ENCODE measurements at regions not wholly inside any gene's neighbourhood (a gene's known extent, or its start where the extent isn't known, plus 50 kb on each side); places are given as distances from the start of the nearest gene placed in this dataset.

GRCh38 chr2:147709655-147710054 is 135.2 kb upstream of the ACVR2A start:
- FAIRE-seq (no peak), DNase-seq (ENCODE audit: low read depth) (no peak)
- Histone ChIP-seq H3K27ac (ENCODE audit: low read depth, low read length) (no peak overlapping the region), H3K27me3 (ENCODE audit: insufficient read depth, low read length) (no peaks in the 10 kb centered on the region), H4K20me1 (ENCODE audit: insufficient read depth, low read length) (no peaks in the 10 kb centered on the region), H3K4me1 (ENCODE audit: insufficient read depth, low read length) (no peaks in the 10 kb centered on the region), H3K79me2 (ENCODE audit: insufficient read depth, low read length) (no peaks in the 10 kb centered on the region), H3K4me2 (ENCODE audit: low read length) (no peak overlapping the region), H3K9me3 (ENCODE audit: insufficient read depth, low read depth, low read length) (no peaks in the 10 kb centered on the region), H3K4me3 (ENCODE audit: insufficient read depth, low read depth, low read length) (no peak overlapping the region), H3K36me3 (ENCODE audit: insufficient read depth, low read length) (no peaks in the 10 kb centered on the region), H2AFZ (ENCODE audit: low read depth, low read length) (no peak overlapping the region), H3K9ac (ENCODE audit: low read length) (no peak overlapping the region)
- Mint-ChIP-seq H3K9me3 (ENCODE audit: unreplicated experiment) (peaks cover 9% of the 10 kb centered on the region), H3K27ac (ENCODE audit: unreplicated experiment) (no peak overlapping the region), H3K4me3 (ENCODE audit: unreplicated experiment) (no peak overlapping the region), H3K36me3 (ENCODE audit: low read depth, unreplicated experiment) (no peaks in the 10 kb centered on the region), H3K4me1 (ENCODE audit: low read depth, unreplicated experiment) (peaks cover 5% of the 10 kb centered on the region), H3K27me3 (ENCODE audit: low read depth, unreplicated experiment) (no peaks in the 10 kb centered on the region)
- TF ChIP-seq EZH2 (IDR thresholded peaks at IDR 0.05; ENCODE audit: insufficient read depth, low read length) (no peak), CTCF (IDR thresholded peaks at IDR 0.05; ENCODE audit: insufficient read depth, low read depth, low read length) (no peak)

- Histone ChIP-seq H3K9me3 (ENCODE audit: insufficient read depth, low read depth, low read length) (no peaks in the 10 kb centered on the region), H4K20me1 (ENCODE audit: insufficient read depth, low read length) (no peaks in the 10 kb centered on the region), H3K9ac (ENCODE audit: low read length) (no peak overlapping the region), H3K4me1 (ENCODE audit: insufficient read depth, low read length) (no peaks in the 10 kb centered on the region), H3K4me3 (ENCODE audit: insufficient read depth, low read depth, low read length) (no peak overlapping the region), H3K27ac (ENCODE audit: low read depth, low read length) (no peak overlapping the region), H3K36me3 (ENCODE audit: insufficient read depth, low read length) (no peaks in the 10 kb centered on the region), H2AFZ (ENCODE audit: low read depth, low read length) (no peak overlapping the region), H3K27me3 (ENCODE audit: insufficient read depth, low read length) (no peaks in the 10 kb centered on the region), H3K4me2 (ENCODE audit: low read length) (no peak overlapping the region), H3K79me2 (ENCODE audit: insufficient read depth, low read length) (no peaks in the 10 kb centered on the region)
- Mint-ChIP-seq H3K27me3 (ENCODE audit: low read depth, unreplicated experiment) (no peaks in the 10 kb centered on the region), H3K27ac (ENCODE audit: unreplicated experiment) (no peak overlapping the region), H3K9me3 (ENCODE audit: unreplicated experiment) (peaks cover 7% of the 10 kb centered on the region), H3K36me3 (ENCODE audit: low read depth, unreplicated experiment) (no peaks in the 10 kb centered on the region), H3K4me3 (ENCODE audit: unreplicated experiment) (no peak overlapping the region), H3K4me1 (ENCODE audit: low read depth, unreplicated experiment) (no peaks in the 10 kb centered on the region)
- DNase-seq (ENCODE audit: low read depth) (no peak), FAIRE-seq (no peak)
- no peak for TF ChIP-seq CTCF (IDR thresholded peaks at IDR 0.05; ENCODE audit: insufficient read depth, low read depth, low read length)
- no peak for TF ChIP-seq EZH2 (IDR thresholded peaks at IDR 0.05; ENCODE audit: insufficient read depth, low read length)
Measured at GRCh38 chr2:147703171-147703570, 141.7 kb upstream of the ACVR2A start.

- FAIRE-seq: no peak
Measured at GRCh38 chr2:147698166-147698565, 146.7 kb upstream of the ACVR2A start.

More at GRCh38 chr2:147698166-147698565, 146.7 kb upstream of the ACVR2A start:
- Histone ChIP-seq H3K9ac (ENCODE audit: low read length) (no peak overlapping the region), H3K36me3 (ENCODE audit: insufficient read depth, low read length) (no peaks in the 10 kb centered on the region), H3K79me2 (ENCODE audit: insufficient read depth, low read length) (no peaks in the 10 kb centered on the region), H3K4me1 (ENCODE audit: insufficient read depth, low read length) (no peaks in the 10 kb centered on the region), H4K20me1 (ENCODE audit: insufficient read depth, low read length) (no peaks in the 10 kb centered on the region), H3K27me3 (ENCODE audit: insufficient read depth, low read length) (no peaks in the 10 kb centered on the region), H3K9me3 (ENCODE audit: insufficient read depth, low read depth, low read length) (no peaks in the 10 kb centered on the region), H2AFZ (ENCODE audit: low read depth, low read length) (no peak overlapping the region), H3K4me2 (ENCODE audit: low read length) (no peak overlapping the region), H3K27ac (ENCODE audit: low read depth, low read length) (no peak overlapping the region), H3K4me3 (ENCODE audit: insufficient read depth, low read depth, low read length) (no peak overlapping the region)
- DNase-seq (ENCODE audit: low read depth): no peak
- peaks cover 3% of the 10 kb centered on the region for H3K9me3 Mint-ChIP-seq (ENCODE audit: unreplicated experiment)
- H3K4me1 Mint-ChIP-seq (ENCODE audit: low read depth, unreplicated experiment): no peaks in the 10 kb centered on the region
- H3K27ac Mint-ChIP-seq (ENCODE audit: unreplicated experiment): no peak overlapping the region
- H3K36me3 Mint-ChIP-seq (ENCODE audit: low read depth, unreplicated experiment): no peaks in the 10 kb centered on the region
- no peak for TF ChIP-seq CTCF (IDR thresholded peaks at IDR 0.05; ENCODE audit: insufficient read depth, low read depth, low read length)
- TF ChIP-seq EZH2 (IDR thresholded peaks at IDR 0.05; ENCODE audit: insufficient read depth, low read length): no peak
- peaks cover 2% of the 10 kb centered on the region for H3K27me3 Mint-ChIP-seq (ENCODE audit: low read depth, unreplicated experiment)
- no peak overlapping the region for H3K4me3 Mint-ChIP-seq (ENCODE audit: unreplicated experiment)

All from astrocyte (in vitro differentiated cells and primary cell).